ENCODE measurements at regions not wholly inside any gene's neighbourhood (a gene's known extent, or its start where the extent isn't known, plus 50 kb on each side); places are given as distances from the start of the nearest gene placed in this dataset.

- H3K4me1 ChIP-seq (ENCODE audit: insufficient read depth), result no peaks in the 10 kb centered on the region
- H4K20me1 ChIP-seq (replicated peaks; ENCODE audit: insufficient read depth), result no peaks in the 10 kb centered on the region
- H3K4me2 ChIP-seq, result no peak overlapping the region
- Mint-ChIP-seq H3K4me3 (no peak overlapping the region), H3K27ac (no peak overlapping the region), H3K27me3 (ENCODE audit: insufficient read depth, low read depth, poor library complexity) (no peaks in the 10 kb centered on the region), H3K4me1 (no peaks in the 10 kb centered on the region), H3K36me3 (ENCODE audit: low read depth) (no peaks in the 10 kb centered on the region; the same call in 2 of the 3 replicates), H3K9me3 (no peaks in the 10 kb centered on the region; the same call in 2 of the 3 replicates)
- TF ChIP-seq CTCF (conservative IDR thresholded peaks at IDR 0.05; ENCODE audit: low read depth in 2 of 2) (peak; percentile 41 to 44), EZH2 (IDR thresholded peaks at IDR 0.05; ENCODE audit: low read depth, unreplicated experiment) (no peak)
- no peaks in the 10 kb centered on the region for H3K9me2 ChIP-seq (ENCODE audit: insufficient read depth)
- H2AFZ ChIP-seq, result no peak overlapping the region; the same call in 1 of the 2 replicates
- no peak overlapping the region for H3K27ac ChIP-seq (ENCODE audit: low read depth)
- H3K27me3 ChIP-seq (ENCODE audit: insufficient read depth), result no peaks in the 10 kb centered on the region
- DNase-seq (ENCODE audit: low spot score) (peak; percentile 69), ATAC-seq (peak; percentile 57)
- H3K4me3 ChIP-seq, result no peak overlapping the region
- H3K79me2 ChIP-seq (replicated peaks; ENCODE audit: insufficient read depth), result no peaks in the 10 kb centered on the region
- no peaks in the 10 kb centered on the region for H3K36me3 ChIP-seq (ENCODE audit: insufficient read depth)
- H3F3A ChIP-seq (replicated peaks; ENCODE audit: low read depth), result no peaks in the 10 kb centered on the region
Measured at GRCh38 chr20:11585752-11586352, 331.8 kb upstream of the BTBD3 start.

GRCh38 chr20:11588875-11589274 lies 328.8 kb upstream of the BTBD3 start:
- Histone ChIP-seq H3K27me3 (ENCODE audit: insufficient read depth) (no peaks in the 10 kb centered on the region), H3F3A (replicated peaks; ENCODE audit: low read depth) (no peaks in the 10 kb centered on the region), H3K36me3 (ENCODE audit: insufficient read depth) (no peaks in the 10 kb centered on the region), H4K20me1 (replicated peaks; ENCODE audit: insufficient read depth) (no peaks in the 10 kb centered on the region), H3K9me2 (ENCODE audit: insufficient read depth) (peaks cover under 1% of the 10 kb centered on the region; the same call in 1 of the 2 replicates), H3K4me3 (no peak overlapping the region), H2AFZ (no peak overlapping the region), H3K27ac (ENCODE audit: low read depth) (no peak overlapping the region), H3K4me1 (ENCODE audit: insufficient read depth) (no peaks in the 10 kb centered on the region), H3K79me2 (replicated peaks; ENCODE audit: insufficient read depth) (no peaks in the 10 kb centered on the region), H3K4me2 (no peak overlapping the region)
- Mint-ChIP-seq H3K27me3 (ENCODE audit: insufficient read depth, low read depth, poor library complexity) (no peaks in the 10 kb centered on the region), H3K27ac (no peak overlapping the region), H3K4me1 (no peaks in the 10 kb centered on the region), H3K4me3 (no peak overlapping the region), H3K36me3 (ENCODE audit: low read depth) (no peaks in the 10 kb centered on the region), H3K9me3 (no peaks in the 10 kb centered on the region)
- ATAC-seq, result no peak
- TF ChIP-seq JUNB (IDR thresholded peaks at IDR 0.05; ENCODE audit: unreplicated experiment), result no peak
- no peak for TF ChIP-seq ETS1 (IDR thresholded peaks at IDR 0.05)
- DNase-seq (ENCODE audit: low spot score), result no peak

- Mint-ChIP-seq H3K27me3 (ENCODE audit: insufficient read depth, low read depth, poor library complexity) (no peaks in the 10 kb centered on the region), H3K4me1 (no peaks in the 10 kb centered on the region), H3K9me3 (no peaks in the 10 kb centered on the region; the same call in 2 of the 3 replicates), H3K27ac (no peak overlapping the region), H3K36me3 (ENCODE audit: low read depth) (peaks cover 6% of the 10 kb centered on the region; the same call in 1 of the 3 replicates), H3K4me3 (no peak overlapping the region)
- H3K27me3 ChIP-seq (ENCODE audit: insufficient read depth), result no peaks in the 10 kb centered on the region
- H3K4me3 ChIP-seq, result no peak overlapping the region
- H3K27ac ChIP-seq (ENCODE audit: low read depth), result no peak overlapping the region
- H3K36me3 ChIP-seq (ENCODE audit: insufficient read depth), result no peaks in the 10 kb centered on the region
- H4K20me1 ChIP-seq (replicated peaks; ENCODE audit: insufficient read depth), result no peaks in the 10 kb centered on the region
- DNase-seq (ENCODE audit: low spot score) (no peak), ATAC-seq (no peak)
- H3K4me2 ChIP-seq, result no peak overlapping the region
- H3K79me2 ChIP-seq (replicated peaks; ENCODE audit: insufficient read depth), result no peaks in the 10 kb centered on the region
- peaks cover 3% of the 10 kb centered on the region; the same call in 1 of the 2 replicates for H3K9me2 ChIP-seq (ENCODE audit: insufficient read depth)
- H3K4me1 ChIP-seq (ENCODE audit: insufficient read depth), result no peaks in the 10 kb centered on the region
- no peaks in the 10 kb centered on the region for H3F3A ChIP-seq (replicated peaks; ENCODE audit: low read depth)
- H2AFZ ChIP-seq, result no peak overlapping the region
- TF ChIP-seq REST (IDR thresholded peaks at IDR 0.05; ENCODE audit: unreplicated experiment) (no peak), POLR2AphosphoS5 (IDR thresholded peaks at IDR 0.05; ENCODE audit: low read depth) (no peak), ETS1 (IDR thresholded peaks at IDR 0.05) (no peak), CREB1 (CRISPR knock-in tag; IDR thresholded peaks at IDR 0.05; ENCODE audit: low read depth) (no peak), ZNF331 (CRISPR knock-in tag; IDR thresholded peaks at IDR 0.05; ENCODE audit: low read depth) (no peak), STAT1 (IDR thresholded peaks at IDR 0.05; ENCODE audit: unreplicated experiment) (no peak), EZH2phosphoT487 (IDR thresholded peaks at IDR 0.05; ENCODE audit: unreplicated experiment) (no peak), ZNF114 (CRISPR knock-in tag; IDR thresholded peaks at IDR 0.05) (no peak)
Measured at GRCh38 chr20:11591965-11592364, 325.7 kb upstream of the BTBD3 start.

Data from GM23338 (cell line).